Upper lobe of right lung (tissue), 1 donor: ENCODE measurements at regions not wholly inside any gene's neighbourhood (a gene's known extent, or its start where the extent isn't known, plus 50 kb on each side); places are given as distances from the start of the nearest gene placed in this dataset.
A peak's percentile ranks its signal among the peaks of the same experiment; 100 is the strongest.

Experiments
- ATAC-seq: fragments of 200-7000 bp; cut with Tn5 transposase; one replicate; pipeline ENCODE4 v1.9.1; 2020; ENCODE audit warnings: mild to moderate bottlenecking, moderate library complexity
- DNase-seq: peaks from one replicate; pipeline ENCODE4 v3.0.0-alpha.2; 2020
- H3K27ac ChIP-seq: fragments of 200-600 bp; one replicate; pipeline ENCODE4 v1.8.0; 2022
- H3K27me3 ChIP-seq: fragments of 200-600 bp; one replicate; pipeline ENCODE4 v1.8.0; 2022; ENCODE audit warnings: mild to moderate bottlenecking
- H3K36me3 ChIP-seq: fragments of 200-600 bp; one replicate; pipeline ENCODE4 v1.8.0; 2022
- H3K4me1 ChIP-seq: fragments of 200-600 bp; one replicate; pipeline ENCODE4 v1.8.0; 2022
- H3K4me3 ChIP-seq: fragments of 200-600 bp; one replicate; pipeline ENCODE4 v1.8.0; 2022; ENCODE audit warnings: mild to moderate bottlenecking
- H3K9me3 ChIP-seq: fragments of 200-600 bp; one replicate; pipeline ENCODE4 v1.8.0; 2022
- intact Hi-C: fragments of 100-400 bp; cut with DNase I; formaldehyde crosslinking; loops from one replicate; pipeline ENCODE4 v1.11.0; 2022
- TF ChIP-seq, protein P1 (sequence below): fragments of 200-600 bp; IDR thresholded peaks from one replicate; pipeline ENCODE4 v1.8.0; 2022; ENCODE audit warnings: antibody characterized with exemption
- donor health status: DM: no; HTN: yes; CAD: no; lungs with severe emphysema.

DNA sequence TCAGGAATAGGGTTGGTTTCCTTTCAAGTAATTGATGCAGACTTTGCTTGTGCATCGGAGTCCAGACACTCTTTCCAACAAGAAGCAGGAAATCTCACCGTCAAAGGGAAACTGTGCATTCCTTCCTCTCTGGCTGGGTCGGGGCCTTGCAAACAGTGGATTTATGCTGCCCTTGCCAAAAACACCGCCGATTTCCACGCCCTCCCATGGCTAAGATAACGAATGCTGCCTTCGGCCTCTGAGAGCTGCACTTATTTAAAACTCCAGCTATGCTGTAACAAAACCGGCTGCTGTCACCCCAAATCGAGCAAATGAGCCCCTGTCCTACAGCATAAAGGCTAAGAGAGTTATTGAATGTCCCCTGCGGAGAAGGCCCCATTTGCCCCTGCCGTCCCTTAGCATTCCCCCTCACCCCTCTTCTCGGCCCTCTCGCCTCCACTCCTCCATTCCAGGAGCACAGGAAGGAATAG, 275.5 kb upstream of the IRX5 start:
- H3K27me3 ChIP-seq = no peaks in the 10 kb centered on the region
- no peaks in the 10 kb centered on the region for H3K9me3 ChIP-seq
- TF ChIP-seq, protein P1, sequence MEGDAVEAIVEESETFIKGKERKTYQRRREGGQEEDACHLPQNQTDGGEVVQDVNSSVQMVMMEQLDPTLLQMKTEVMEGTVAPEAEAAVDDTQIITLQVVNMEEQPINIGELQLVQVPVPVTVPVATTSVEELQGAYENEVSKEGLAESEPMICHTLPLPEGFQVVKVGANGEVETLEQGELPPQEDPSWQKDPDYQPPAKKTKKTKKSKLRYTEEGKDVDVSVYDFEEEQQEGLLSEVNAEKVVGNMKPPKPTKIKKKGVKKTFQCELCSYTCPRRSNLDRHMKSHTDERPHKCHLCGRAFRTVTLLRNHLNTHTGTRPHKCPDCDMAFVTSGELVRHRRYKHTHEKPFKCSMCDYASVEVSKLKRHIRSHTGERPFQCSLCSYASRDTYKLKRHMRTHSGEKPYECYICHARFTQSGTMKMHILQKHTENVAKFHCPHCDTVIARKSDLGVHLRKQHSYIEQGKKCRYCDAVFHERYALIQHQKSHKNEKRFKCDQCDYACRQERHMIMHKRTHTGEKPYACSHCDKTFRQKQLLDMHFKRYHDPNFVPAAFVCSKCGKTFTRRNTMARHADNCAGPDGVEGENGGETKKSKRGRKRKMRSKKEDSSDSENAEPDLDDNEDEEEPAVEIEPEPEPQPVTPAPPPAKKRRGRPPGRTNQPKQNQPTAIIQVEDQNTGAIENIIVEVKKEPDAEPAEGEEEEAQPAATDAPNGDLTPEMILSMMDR = no peak
- intact Hi-C loops = no loop called here
- H3K36me3 ChIP-seq = no peaks in the 10 kb centered on the region
- peak overlapping the region; percentile 65 for H3K27ac ChIP-seq
- peaks cover 16% of the 10 kb centered on the region for H3K4me1 ChIP-seq
- peak overlapping the region; percentile 25 for H3K4me3 ChIP-seq
- DNase-seq (peak; percentile 71), ATAC-seq (peak; percentile 60)

DNA sequence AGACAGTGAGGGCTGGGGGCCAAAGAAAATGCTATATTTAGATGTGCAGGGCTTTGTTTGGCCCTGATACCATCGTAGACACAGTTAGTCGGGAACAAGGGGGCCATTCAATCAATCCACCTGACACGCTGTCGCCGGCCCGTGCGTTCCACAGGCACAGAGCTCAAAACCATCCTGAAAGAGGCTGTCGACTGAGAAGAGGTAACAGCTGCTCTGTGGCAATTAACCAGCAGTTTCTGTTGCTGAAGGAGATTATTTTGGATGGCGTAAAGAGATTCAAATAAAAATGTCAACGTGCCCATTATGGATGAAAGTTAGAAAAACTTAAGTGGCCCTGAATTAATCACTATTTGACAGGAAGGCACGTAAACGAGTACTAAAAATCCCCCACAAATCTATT, 276.2 kb upstream of the IRX5 start:
- Histone ChIP-seq H3K27me3 (no peaks in the 10 kb centered on the region), H3K27ac (peak overlapping the region; percentile 65), H3K36me3 (no peaks in the 10 kb centered on the region), H3K9me3 (no peaks in the 10 kb centered on the region), H3K4me1 (peaks cover 16% of the 10 kb centered on the region), H3K4me3 (no peak overlapping the region)
- intact Hi-C loops = no loop called here
- ATAC-seq (no peak), DNase-seq (no peak)
- TF ChIP-seq, protein P1 = no peak

DNA sequence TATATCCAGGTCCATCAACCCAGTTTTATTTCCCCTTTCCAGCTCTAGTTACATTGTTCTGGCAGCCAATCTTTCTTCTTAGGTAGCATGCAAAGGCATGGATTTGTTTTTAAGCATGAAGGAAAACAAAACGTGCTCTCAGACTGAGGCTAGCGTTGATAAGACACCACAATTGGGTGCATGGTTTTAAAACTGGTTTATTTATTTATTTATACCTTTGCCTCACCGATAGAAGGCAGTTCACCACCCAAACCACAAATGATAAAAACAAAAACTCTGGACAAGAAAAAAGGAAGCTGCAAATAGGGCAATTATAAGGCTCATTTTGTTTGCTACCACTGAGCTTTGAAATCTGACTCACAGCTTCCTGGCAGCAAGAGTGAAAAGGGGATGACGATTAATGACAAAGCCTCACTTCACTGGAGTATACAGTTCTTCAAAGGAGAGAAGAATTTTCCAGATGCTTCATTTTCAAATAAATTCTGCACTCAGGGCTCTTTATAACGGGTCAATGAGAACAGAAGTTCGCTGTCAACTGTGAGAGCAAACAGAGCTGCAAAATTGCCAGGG, 278.4 kb upstream of the IRX5 start:
- peak overlapping the region; percentile 74 for H3K27ac ChIP-seq
- DNase-seq (no peak), ATAC-seq (no peak)
- H3K9me3 ChIP-seq = no peaks in the 10 kb centered on the region
- H3K4me1 ChIP-seq = peaks cover 19% of the 10 kb centered on the region
- no peaks in the 10 kb centered on the region for H3K27me3 ChIP-seq
- H3K36me3 ChIP-seq = no peaks in the 10 kb centered on the region
- intact Hi-C loops = no loop called here
- H3K4me3 ChIP-seq = no peak overlapping the region
- TF ChIP-seq, protein P1 = no peak

DNA sequence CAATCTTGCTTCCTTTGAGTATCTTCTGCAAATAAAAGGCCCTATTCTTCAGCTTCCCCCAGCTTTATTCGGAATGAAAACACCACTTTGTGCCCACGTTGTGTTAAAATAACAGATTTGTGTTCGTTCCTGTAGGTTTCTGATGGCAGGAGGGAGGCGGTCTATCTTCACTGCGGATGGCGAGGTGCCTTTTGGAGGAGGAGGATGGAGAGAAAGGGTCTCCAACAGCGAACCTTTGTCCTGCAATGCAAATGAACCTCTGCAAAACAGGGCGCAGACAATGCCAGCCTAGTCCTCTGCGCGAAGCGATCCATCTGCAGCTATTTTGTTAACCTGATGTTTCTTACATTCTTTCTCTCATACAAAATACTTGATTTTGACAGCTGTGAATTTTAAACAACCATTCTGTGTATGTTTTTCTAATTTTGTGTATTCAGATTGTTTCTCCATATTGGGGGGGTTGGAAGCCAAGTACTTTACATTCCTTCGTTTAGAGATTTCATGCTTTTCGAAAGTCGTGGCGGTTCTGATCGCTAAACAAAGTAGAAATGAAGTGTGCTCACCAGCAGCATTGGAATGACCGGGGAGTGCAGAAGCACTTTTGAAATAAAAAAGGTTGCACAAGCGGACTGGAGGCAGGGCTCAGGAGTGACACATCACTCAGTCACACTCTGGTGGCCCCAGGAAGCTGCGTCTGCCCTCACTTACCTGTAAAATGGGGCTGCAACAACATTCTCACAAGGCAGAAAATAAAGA, 279.0 kb upstream of the IRX5 start:
- Histone ChIP-seq H3K4me1 (peaks cover 18% of the 10 kb centered on the region), H3K27me3 (no peaks in the 10 kb centered on the region), H3K36me3 (no peaks in the 10 kb centered on the region), H3K9me3 (no peaks in the 10 kb centered on the region), H3K27ac (peak overlapping the region; percentile 74), H3K4me3 (no peak overlapping the region)
- no peak for DNase-seq
- intact Hi-C loops = no loop called here
- TF ChIP-seq, protein P1 = no peak
- ATAC-seq = peak; percentile 87

DNA sequence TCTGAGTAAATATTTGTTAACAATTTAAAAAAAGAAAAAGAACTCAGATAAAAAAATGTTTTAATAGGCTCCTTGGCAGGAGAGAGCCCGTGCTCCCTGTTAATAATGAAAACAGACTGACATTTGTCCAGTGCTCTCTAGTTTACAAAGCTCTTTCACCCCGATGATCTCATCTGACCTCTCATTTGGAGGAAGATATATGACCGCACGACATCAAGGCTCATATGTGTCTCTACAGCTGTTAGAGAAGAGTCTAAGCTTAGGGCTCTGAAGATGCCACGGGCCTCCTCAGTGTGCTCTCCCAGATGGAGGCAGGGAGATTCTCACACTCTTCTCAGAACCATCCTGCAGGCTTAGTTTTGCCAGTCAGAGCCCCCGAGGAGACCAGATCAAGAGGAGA, 280.8 kb upstream of the IRX5 start:
- H3K27ac ChIP-seq = no peak overlapping the region

More for the DNA sequence above, 280.8 kb upstream of the IRX5 start:
- Histone ChIP-seq H3K4me1 (peaks cover 8% of the 10 kb centered on the region), H3K27me3 (no peaks in the 10 kb centered on the region), H3K4me3 (no peak overlapping the region), H3K9me3 (no peaks in the 10 kb centered on the region), H3K36me3 (no peaks in the 10 kb centered on the region)
- ATAC-seq = no peak
- intact Hi-C loops = no loop called here
- TF ChIP-seq, protein P1 = no peak
- no peak for DNase-seq
